ENCODE measurements at regions not wholly inside any gene's neighbourhood (a gene's known extent, or its start where the extent isn't known, plus 50 kb on each side); places are given as distances from the start of the nearest gene placed in this dataset.
"Not testable (repeated sequence)": the region's sequence is repeated elsewhere in the genome, so short reads cannot be mapped to it uniquely, and the experiment has no call there.

- DNase-seq (ENCODE audit: low read depth): peak; percentile 27
These were observed 235.2 kb upstream of the IRF2BP2 start for GRCh38 chr1:234845097-234845660.

GRCh38 chr1:234844479-234845031 is 234.6 kb upstream of the IRF2BP2 start:
- DNase-seq (ENCODE audit: low read depth): peak; percentile 47

- no peak for DNase-seq (ENCODE audit: low read depth)
These were observed 234.0 kb upstream of the IRF2BP2 start for GRCh38 chr1:234843946-234844345.

GRCh38 chr1:234842726-234843641 is 233.0 kb upstream of the IRF2BP2 start:
- DNase-seq (ENCODE audit: low read depth): no peak

GRCh38 chr1:234841710-234842231 is 231.8 kb upstream of the IRF2BP2 start:
- peak; percentile 28 for DNase-seq (ENCODE audit: low read depth)

GRCh38 chr1:234841281-234841680 is 231.3 kb upstream of the IRF2BP2 start:
- DNase-seq (ENCODE audit: low read depth): no peak

GRCh38 chr1:234840843-234841242 is 230.9 kb upstream of the IRF2BP2 start:
- DNase-seq (ENCODE audit: low read depth): no peak

GRCh38 chr1:234840253-234840652 is 230.3 kb upstream of the IRF2BP2 start:
- DNase-seq (ENCODE audit: low read depth): no peak

GRCh38 chr1:234839663-234840062 is 229.7 kb upstream of the IRF2BP2 start:
- no peak for DNase-seq (ENCODE audit: low read depth)

- DNase-seq (ENCODE audit: low read depth): no peak
These were observed 228.8 kb upstream of the IRF2BP2 start for GRCh38 chr1:234838820-234839219.

GRCh38 chr1:234838182-234838581 is 228.2 kb upstream of the IRF2BP2 start:
- no peak for DNase-seq (ENCODE audit: low read depth)

GRCh38 chr1:234837713-234838112 is 227.7 kb upstream of the IRF2BP2 start:
- DNase-seq (ENCODE audit: low read depth): no peak

- no peak for DNase-seq (ENCODE audit: low read depth)
These were observed 226.9 kb upstream of the IRF2BP2 start for GRCh38 chr1:234836776-234837357.

GRCh38 chr1:234836045-234836681 is 226.2 kb upstream of the IRF2BP2 start:
- DNase-seq (ENCODE audit: low read depth): no peak

- DNase-seq (ENCODE audit: low read depth): no peak
These were observed 225.3 kb upstream of the IRF2BP2 start for GRCh38 chr1:234835239-234835638.

- DNase-seq (ENCODE audit: low read depth): no peak
These were observed 223.7 kb upstream of the IRF2BP2 start for GRCh38 chr1:234833646-234834045.

GRCh38 chr1:234833118-234833517 is 223.1 kb upstream of the IRF2BP2 start:
- no peak for DNase-seq (ENCODE audit: low read depth)

GRCh38 chr1:234827656-234828055 is 217.7 kb upstream of the IRF2BP2 start:
- DNase-seq (ENCODE audit: low read depth): no peak

- no peak for DNase-seq (ENCODE audit: low read depth)
These were observed 217.2 kb upstream of the IRF2BP2 start for GRCh38 chr1:234827181-234827580.

- no peak for DNase-seq (ENCODE audit: low read depth)
These were observed 216.4 kb upstream of the IRF2BP2 start for GRCh38 chr1:234826352-234826751.

GRCh38 chr1:234825498-234826165 is 215.7 kb upstream of the IRF2BP2 start:
- no peak for DNase-seq (ENCODE audit: low read depth)

GRCh38 chr1:234824836-234825235 is 214.9 kb upstream of the IRF2BP2 start:
- not testable (repeated sequence) for DNase-seq (ENCODE audit: low read depth)
